Thyroid gland (tissue), 4 donors: ENCODE measurements at regions not wholly inside any gene's neighbourhood (a gene's known extent, or its start where the extent isn't known, plus 50 kb on each side); places are given as distances from the start of the nearest gene placed in this dataset.

Experiments used
- DNase-seq, 2 donors: peaks; one replicate each; pipeline ENCODE4 v3.0.0-alpha.2; 2019
- H3K27ac ChIP-seq, 3 donors: fragments of 200-600 bp; sonication (generic); 1 replicate in 2 of 3; 2 replicates in 1 of 3; pipeline ENCODE4 v1.5.1; 2016 to 2019; ENCODE audit warnings: mild to moderate bottlenecking in 1 of 3, moderate library complexity in 1 of 3
- H3K27me3 ChIP-seq: fragments of 200-600 bp; sonication (generic); one replicate; pipeline ENCODE4 v1.5.1; 2019
- H3K36me3 ChIP-seq, 2 donors: fragments of 200-600 bp; sonication (generic); one replicate each; pipeline ENCODE4 v1.5.1; 2016 to 2019
- H3K4me1 ChIP-seq, 2 donors: fragments of 200-600 bp; sonication (generic); one replicate each; pipeline ENCODE4 v1.5.1; 2017 to 2019
- H3K4me3 ChIP-seq, 3 donors: fragments of 200-600 bp; sonication (generic); replicated peaks in 1 of 3; 1 replicate in 2 of 3; 2 replicates in 1 of 3; pipeline ENCODE4 v1.5.1; 2016; ENCODE audit warnings: mild to moderate bottlenecking in 1 of 3
- H3K9me3 ChIP-seq: fragments of 200-600 bp; sonication (generic); one replicate; pipeline ENCODE4 v1.5.1; 2017
- POLR2A ChIP-seq, 2 donors: fragments of 450-650 bp; IDR thresholded peaks; one replicate each; pipeline ENCODE4 v1.6.1; 2017; ENCODE audit warnings: antibody characterized with exemption in 2 of 2, mild to moderate bottlenecking in 2 of 2, moderate library complexity in 1 of 2
- WGBS, 2 donors: methylation state at CpG; one replicate each; pipeline ENCODE4 v1.1.5; 2017; 5-methylcytosine and 5-hydroxymethylcytosine counted together
- intact Hi-C: fragments of 100-400 bp; cut with DNase I; formaldehyde crosslinking; loops from one replicate; pipeline ENCODE4 v1.15.1; 2023
- TF ChIP-seq, protein P1 (sequence below), 6 experiments: fragments of 200-600 bp in 3 of 6; fragments of 450-650 bp in 3 of 6; sonication (generic) in 3 of 6; IDR thresholded peaks; one replicate each; pipeline ENCODE4 v1.5.1; 2016 to 2019; ENCODE audit warnings: antibody characterized with exemption in 6 of 6, mild to moderate bottlenecking in 2 of 6, inconsistent platforms in 1 of 6, moderate library complexity in 1 of 6

DNA sequence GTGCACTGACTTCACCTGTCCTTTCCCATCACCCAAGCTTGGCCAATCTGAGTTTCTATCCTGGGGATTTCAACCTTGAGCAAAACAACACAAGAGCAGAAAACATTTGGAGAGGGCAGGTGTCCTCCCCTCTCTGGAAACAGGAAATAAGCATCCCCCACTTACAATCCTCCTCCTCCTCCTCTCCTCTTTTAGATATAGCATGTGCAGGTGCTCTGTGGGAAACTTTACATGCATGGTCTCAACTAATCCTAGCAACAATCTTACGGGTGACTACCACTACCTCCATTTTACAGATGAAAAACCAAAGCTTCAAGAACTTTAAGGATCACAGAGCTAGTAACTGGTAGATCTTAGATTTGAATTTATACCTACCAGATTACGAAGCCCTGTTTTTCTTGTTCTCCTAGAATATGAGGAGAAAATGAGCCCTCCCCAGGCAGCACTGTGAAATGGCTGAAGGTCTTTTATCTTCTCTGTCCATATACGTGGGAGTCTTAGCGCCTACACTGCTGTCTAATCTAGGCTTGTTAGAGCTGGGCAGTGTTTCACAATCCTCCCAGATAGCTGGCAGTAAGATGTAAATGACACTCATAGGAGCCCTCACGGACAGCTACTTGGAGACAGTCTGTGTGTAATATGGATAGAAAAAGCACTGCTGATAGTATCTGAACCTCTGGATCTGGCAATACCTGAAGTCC, 301.2 kb upstream of the PROK2 start:
- TF ChIP-seq, protein P1, sequence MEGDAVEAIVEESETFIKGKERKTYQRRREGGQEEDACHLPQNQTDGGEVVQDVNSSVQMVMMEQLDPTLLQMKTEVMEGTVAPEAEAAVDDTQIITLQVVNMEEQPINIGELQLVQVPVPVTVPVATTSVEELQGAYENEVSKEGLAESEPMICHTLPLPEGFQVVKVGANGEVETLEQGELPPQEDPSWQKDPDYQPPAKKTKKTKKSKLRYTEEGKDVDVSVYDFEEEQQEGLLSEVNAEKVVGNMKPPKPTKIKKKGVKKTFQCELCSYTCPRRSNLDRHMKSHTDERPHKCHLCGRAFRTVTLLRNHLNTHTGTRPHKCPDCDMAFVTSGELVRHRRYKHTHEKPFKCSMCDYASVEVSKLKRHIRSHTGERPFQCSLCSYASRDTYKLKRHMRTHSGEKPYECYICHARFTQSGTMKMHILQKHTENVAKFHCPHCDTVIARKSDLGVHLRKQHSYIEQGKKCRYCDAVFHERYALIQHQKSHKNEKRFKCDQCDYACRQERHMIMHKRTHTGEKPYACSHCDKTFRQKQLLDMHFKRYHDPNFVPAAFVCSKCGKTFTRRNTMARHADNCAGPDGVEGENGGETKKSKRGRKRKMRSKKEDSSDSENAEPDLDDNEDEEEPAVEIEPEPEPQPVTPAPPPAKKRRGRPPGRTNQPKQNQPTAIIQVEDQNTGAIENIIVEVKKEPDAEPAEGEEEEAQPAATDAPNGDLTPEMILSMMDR (IDR thresholded peaks at IDR 0.05) = no peak
- TF ChIP-seq POLR2A (IDR thresholded peaks at IDR 0.05) = no peak
- no peaks in the 10 kb centered on the region for H3K36me3 ChIP-seq
- no peak overlapping the region for H3K4me3 ChIP-seq
- 84 to 86% methylated on average over 5 of the region's 5 CpGs for whole genome bisulfite sequencing, 2 donors
- intact Hi-C loops = no loop called here
- no peak overlapping the region for H3K27ac ChIP-seq
- DNase-seq = no peak
- peaks cover 0 to 10% of the 10 kb centered on the region in 2 donors for H3K4me1 ChIP-seq
- H3K9me3 ChIP-seq = no peaks in the 10 kb centered on the region
- no peaks in the 10 kb centered on the region for H3K27me3 ChIP-seq

DNA sequence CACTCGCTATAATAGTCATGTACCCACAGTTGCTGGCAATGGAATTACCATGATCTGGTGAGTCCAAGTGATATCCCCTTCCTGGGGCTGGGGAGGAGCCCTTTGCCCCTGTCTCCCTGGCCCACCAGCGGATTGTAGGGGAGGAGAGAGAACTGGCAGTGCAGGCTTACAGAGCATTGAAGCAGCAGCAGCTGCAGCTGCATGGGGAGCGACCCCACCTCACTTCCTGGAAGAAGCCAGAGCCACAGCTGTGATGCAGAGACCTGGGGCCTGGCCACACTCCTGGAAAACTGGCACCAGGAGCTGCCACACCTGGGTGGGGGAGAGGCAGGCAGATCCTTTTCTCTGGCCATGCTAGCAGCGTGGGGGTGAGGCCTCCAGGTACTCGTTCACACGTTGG, 300.1 kb upstream of the PROK2 start:
- no peak for TF ChIP-seq POLR2A (IDR thresholded peaks at IDR 0.05)
- TF ChIP-seq, protein P1 (IDR thresholded peaks at IDR 0.05) = no peak
- WGBS, 2 donors = 75 to 83% methylated on average over 5 of the region's 6 CpGs
- Histone ChIP-seq H3K4me3 (no peak overlapping the region), H3K27ac (no peak overlapping the region), H3K36me3 (no peaks in the 10 kb centered on the region), H3K27me3 (no peaks in the 10 kb centered on the region), H3K4me1 (peaks cover 0 to 17% of the 10 kb centered on the region in 2 donors), H3K9me3 (no peaks in the 10 kb centered on the region)
- intact Hi-C loops = no loop called here
- no peak for DNase-seq

DNA sequence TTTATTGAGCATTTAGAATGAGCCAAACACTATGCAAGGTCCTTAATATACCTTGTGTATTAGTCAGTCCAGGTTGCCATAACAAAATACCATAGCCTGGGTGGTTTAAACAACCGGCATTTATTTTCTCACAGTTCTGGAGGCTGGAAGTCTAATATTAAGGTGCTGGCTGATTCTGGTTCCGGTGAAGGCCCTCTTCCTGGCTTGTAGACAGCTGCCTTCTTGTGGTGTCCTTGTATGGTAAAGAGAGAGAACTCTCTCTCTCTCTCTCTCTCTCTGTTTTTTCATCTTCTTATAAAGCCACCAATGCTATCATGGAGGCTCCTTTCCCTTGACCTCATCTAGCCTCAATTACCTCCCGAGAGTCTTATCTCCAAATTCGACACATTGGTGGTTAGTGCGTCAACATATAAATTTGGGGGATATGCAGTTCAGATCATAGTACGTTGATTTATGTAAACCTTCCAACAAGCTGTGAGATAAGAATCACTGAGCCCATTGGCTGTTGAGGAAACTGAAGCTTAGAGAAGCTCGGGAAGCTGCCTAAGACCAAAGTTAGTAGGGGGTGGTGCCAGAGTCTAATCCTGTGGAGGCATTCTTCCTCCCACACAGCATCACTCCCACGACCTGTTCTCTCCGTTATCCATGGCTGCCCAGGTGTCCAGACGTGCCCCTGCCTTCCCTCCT, 298.0 kb upstream of the PROK2 start:
- Histone ChIP-seq H3K4me1 (peaks cover 0 to 26% of the 10 kb centered on the region in 2 donors), H3K27ac (no peak overlapping the region), H3K4me3 (no peak overlapping the region), H3K36me3 (no peaks in the 10 kb centered on the region), H3K9me3 (no peaks in the 10 kb centered on the region), H3K27me3 (no peaks in the 10 kb centered on the region)
- 83 to 87% methylated on average over 10 of the region's 10 CpGs for WGBS, 2 donors
- intact Hi-C loops = no loop called here
- DNase-seq = no peak
- TF ChIP-seq, protein P1 (IDR thresholded peaks at IDR 0.05) = no peak
- TF ChIP-seq POLR2A (IDR thresholded peaks at IDR 0.05) = no peak

DNA sequence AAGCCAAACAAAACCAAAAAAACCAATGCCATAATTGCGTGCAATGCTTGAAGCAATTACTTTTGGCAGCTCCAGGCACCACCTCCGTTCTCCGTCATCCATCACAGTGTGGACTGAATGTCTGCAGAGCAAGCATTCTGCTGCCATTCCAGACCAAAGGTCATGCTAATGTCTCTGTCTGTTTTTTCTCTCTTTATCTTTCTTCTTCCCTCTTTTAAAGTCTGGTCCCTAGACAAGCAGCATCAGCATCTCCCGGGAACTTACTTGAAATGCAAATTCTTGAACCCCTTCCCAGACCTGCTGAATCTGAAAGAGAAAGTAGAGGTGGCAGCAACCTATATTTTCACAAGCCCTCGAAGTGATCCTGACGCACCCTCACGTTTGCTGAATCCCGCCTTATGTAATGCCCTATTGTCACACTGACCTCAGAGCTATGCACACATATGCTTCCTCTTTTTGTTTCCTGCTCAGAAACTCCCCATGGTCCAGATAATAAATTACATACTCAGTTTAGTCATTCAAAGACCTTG, 297.3 kb upstream of the PROK2 start:
- no peak overlapping the region for H3K27ac ChIP-seq
- H3K4me1 ChIP-seq = peaks cover 0 to 27% of the 10 kb centered on the region in 2 donors
- H3K36me3 ChIP-seq = no peaks in the 10 kb centered on the region
- WGBS, 2 donors = 60 to 75% methylated on average over 8 of the region's 8 CpGs
- no peaks in the 10 kb centered on the region for H3K9me3 ChIP-seq
- no peak overlapping the region for H3K4me3 ChIP-seq
- TF ChIP-seq, protein P1 (IDR thresholded peaks at IDR 0.05) = no peak
- TF ChIP-seq POLR2A (IDR thresholded peaks at IDR 0.05) = no peak
- no peaks in the 10 kb centered on the region for H3K27me3 ChIP-seq
- intact Hi-C loops = no loop called here
- no peak for DNase-seq
